A549 (cell line): ENCODE measurements at regions not wholly inside any gene's neighbourhood (a gene's known extent, or its start where the extent isn't known, plus 50 kb on each side); places are given as distances from the start of the nearest gene placed in this dataset.

Source experiments
- ATAC-seq, 2 experiments: fragments of 200-7000 bp in 1 of 2; fragments of >200 bp in 1 of 2; cut with Nextera tagmentation in 1 of 2; cut with Tn5 transposase in 1 of 2; 3 replicates each; pipeline versions ENCODE4 v1.8.0 to v1.9.1; 2018 to 2020; ENCODE audit warnings: mild to moderate bottlenecking in 1 of 2, moderate library complexity in 1 of 2
- CTCF ChIA-PET: fragments of 300-600 bp; sonication (Branson Sonifier 250); formaldehyde crosslinking; extraction: SDS; loops from one replicate; lab custom pipeline; 2021; ENCODE audit warnings: antibody characterized with exemption, inconsistent platforms; lab: Yijun Ruan, JAX
- POLR2A ChIA-PET: fragments of 350-600 bp; formaldehyde crosslinking; extraction: SDS; loops from one replicate; lab custom pipeline; 2021; ENCODE audit warnings: antibody characterized with exemption, inconsistent platforms; lab: Yijun Ruan, JAX
- DNase-seq, 2 experiments: peaks; one replicate each; pipeline versions ENCODE4 v3.0.0 to v3.0.0-alpha.2; 2011 to 2016; ENCODE audit warnings: low read depth in 1 of 2, low spot score in 1 of 2
- FAIRE-seq: peaks from 2 replicates; lab custom pipeline; 2011; peaks lifted over from hg19 to GRCh38; lab: Jason Lieb, UNC
- H3K27ac ChIP-seq, 2 experiments: fragments of >200 bp; sonication (Bioruptor Twin); formaldehyde crosslinking; 3 replicates each; pipeline ENCODE4 v1.5.1; 2016 to 2017
- H3K4me1 ChIP-seq: fragments of >200 bp; sonication (Bioruptor Twin); formaldehyde crosslinking; 3 replicates; pipeline ENCODE4 v1.6.1; 2016
- H3K4me2 ChIP-seq: fragments of >200 bp; sonication (Bioruptor Twin); formaldehyde crosslinking; 3 replicates; pipeline ENCODE4 v1.6.1; 2016
- H3K4me3 ChIP-seq: fragments of >200 bp; sonication (Bioruptor Twin); formaldehyde crosslinking; 3 replicates; pipeline ENCODE4 v1.5.1; 2016
- H3K9me3 ChIP-seq: fragments of >200 bp; sonication (Bioruptor Twin); formaldehyde crosslinking; 3 replicates; pipeline ENCODE4 v1.6.1; 2016
- BHLHE40 ChIP-seq: IDR thresholded peaks from 2 replicates; pipeline ENCODE4 v1.6.1; 2012; ENCODE audit warnings: low read depth, low read length, inconsistent platforms
- CEBPB ChIP-seq, 2 experiments: fragments of >200 bp in 1 of 2; sonication (Bioruptor Twin) in 1 of 2; formaldehyde crosslinking in 1 of 2; IDR thresholded peaks; 2 replicates each; pipeline ENCODE4 v1.6.1; 2012 to 2016
- ESRRA ChIP-seq: fragments of 150-350 bp; IDR thresholded peaks from 2 replicates; pipeline ENCODE4 v1.6.1; 2014; ENCODE audit warnings: mild to moderate bottlenecking, low read length, borderline replicate concordance
- HOXA7 ChIP-seq: fragments of 250-450 bp; sonication (Bioruptor Pico); IDR thresholded peaks from 2 replicates; pipeline ENCODE4 v1.5.0; 2020; ENCODE audit warnings: mild to moderate bottlenecking, moderate library complexity
- HOXB5 ChIP-seq: fragments of 250-450 bp; sonication (Bioruptor Pico); IDR thresholded peaks from 2 replicates; pipeline ENCODE4 v1.5.0; 2020; ENCODE audit warnings: mild to moderate bottlenecking, moderate library complexity
- JUN ChIP-seq, 2 experiments: fragments of >200 bp; sonication (Bioruptor Twin); formaldehyde crosslinking; IDR thresholded peaks; 2 replicates in 1 of 2; 3 replicates in 1 of 2; pipeline ENCODE4 v1.6.1; 2016 to 2017
- MAFK ChIP-seq: fragments of 450-650 bp; IDR thresholded peaks from 2 replicates; pipeline ENCODE4 v1.6.1; 2014; ENCODE audit not compliant: partially characterized antibody
- MAZ ChIP-seq: fragments of 150-350 bp; IDR thresholded peaks from 2 replicates; pipeline ENCODE4 v1.6.1; 2014; ENCODE audit warnings: antibody characterized with exemption, low read depth, low read length, borderline replicate concordance
- NPAS2 ChIP-seq: fragments of 250-450 bp; sonication (Bioruptor Pico); IDR thresholded peaks from 2 replicates; pipeline ENCODE4 v1.8.0; 2022; ENCODE audit warnings: mild to moderate bottlenecking, moderate library complexity, borderline replicate concordance
- NR3C1 ChIP-seq: fragments of >200 bp; sonication (Bioruptor Twin); formaldehyde crosslinking; IDR thresholded peaks from 3 replicates; pipeline ENCODE4 v1.6.1; 2017
- PHF8 ChIP-seq: fragments of 200-600 bp; sonication (generic); IDR thresholded peaks from 2 replicates; pipeline ENCODE4 v1.6.1; 2016; ENCODE audit warnings: low read depth, mild to moderate bottlenecking, antibody characterized with exemption, moderate library complexity, borderline replicate concordance
- RAD21 ChIP-seq, 2 experiments: fragments of >200 bp in 1 of 2; sonication (Bioruptor Twin) in 1 of 2; formaldehyde crosslinking in 1 of 2; IDR thresholded peaks in 1 of 2; conservative IDR thresholded peaks in 1 of 2; 2 replicates in 1 of 2; 3 replicates in 1 of 2; pipeline ENCODE4 v1.6.1; 2012 to 2018; ENCODE audit warnings: inconsistent platforms in 1 of 2
- RFX5 ChIP-seq: fragments of 450-650 bp; IDR thresholded peaks from 2 replicates; pipeline ENCODE4 v1.7.1; 2014; ENCODE audit warnings: antibody characterized with exemption, mild to moderate bottlenecking, moderate library complexity
- RNF2 ChIP-seq: fragments of 200-600 bp; sonication (generic); IDR thresholded peaks from 2 replicates; pipeline ENCODE4 v1.6.1; 2016; ENCODE audit warnings: low read depth, mild to moderate bottlenecking, antibody characterized with exemption, moderate library complexity, borderline replicate concordance
- TP53 ChIP-seq: fragments of 250-450 bp; sonication (Bioruptor Pico); IDR thresholded peaks from 2 replicates; pipeline ENCODE4 v1.5.0; 2021; ENCODE audit warnings: mild to moderate bottlenecking, moderate library complexity
- ZC3H11A ChIP-seq: fragments of 450-650 bp; IDR thresholded peaks from 2 replicates; pipeline ENCODE4 v1.6.1; 2014; ENCODE audit warnings: antibody characterized with exemption, mild to moderate bottlenecking
- ZNF302 ChIP-seq: fragments of 250-450 bp; sonication (Bioruptor Pico); IDR thresholded peaks from 2 replicates; pipeline ENCODE4 v1.9.0; 2021; ENCODE audit warnings: inconsistent platforms, mild to moderate bottlenecking, moderate library complexity
- ZSCAN20 ChIP-seq: fragments of 250-450 bp; sonication (Bioruptor Pico); IDR thresholded peaks from 2 replicates; pipeline ENCODE4 v1.8.0; 2022; ENCODE audit warnings: mild to moderate bottlenecking, moderate library complexity
- WGBS: methylation state at CpG from one replicate; pipeline ENCODE4 v1.1.6; 2017; ENCODE audit errors: missing lambda C conversion rate; 5-methylcytosine and 5-hydroxymethylcytosine counted together
- TF ChIP-seq, protein P1 (sequence below): IDR thresholded peaks from 2 replicates; pipeline ENCODE4 v1.6.1; 2012
- TF ChIP-seq, protein P2 (sequence below): IDR thresholded peaks from 2 replicates; pipeline ENCODE4 v1.6.1; 2012
- TF ChIP-seq, protein P3 (sequence below): fragments of >200 bp; sonication (Bioruptor Twin); formaldehyde crosslinking; IDR thresholded peaks from 2 replicates; pipeline ENCODE4 v1.6.1; 2016
- TF ChIP-seq, protein P4 (sequence below): fragments of 200-600 bp; sonication (generic); IDR thresholded peaks from 2 replicates; pipeline ENCODE4 v1.6.1; 2016; ENCODE audit warnings: antibody characterized with exemption, mild to moderate bottlenecking, moderate library complexity
- TF ChIP-seq, protein P5 (sequence below): fragments of 250-450 bp; sonication (Bioruptor Pico); IDR thresholded peaks from 2 replicates; pipeline ENCODE4 v1.5.0; 2020; ENCODE audit warnings: low read depth, mild to moderate bottlenecking, moderate library complexity

DNA sequence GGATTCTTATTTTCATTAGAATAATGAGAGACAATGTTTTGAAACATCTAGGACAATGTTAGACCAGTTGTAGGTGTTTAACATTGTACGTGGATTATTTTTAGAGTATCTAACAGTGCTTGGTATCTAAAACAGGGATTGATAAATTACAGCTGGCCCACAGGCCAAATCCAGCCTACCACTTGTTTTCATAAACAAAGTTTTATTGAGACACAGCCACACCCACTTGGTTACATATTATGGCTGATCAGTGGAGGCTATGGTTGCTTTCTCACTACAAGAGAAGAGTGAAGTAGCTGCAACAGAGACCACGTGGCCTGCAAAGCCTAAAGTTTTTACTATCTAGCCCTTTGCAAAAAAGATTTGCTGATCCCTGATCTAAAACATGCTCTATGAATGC lies 223.1 kb upstream of the CTNNB1 start (continued):
- TF ChIP-seq CEBPB (IDR thresholded peaks at IDR 0.05) (no peak), JUN (IDR thresholded peaks at IDR 0.05) (no peak), ZNF302 (CRISPR knock-in tag) (no peak), RAD21 (conservative IDR thresholded peaks at IDR 0.05 in 1 of 2, IDR thresholded peaks at IDR 0.05 in 1 of 2) (no peak), PHF8 (no peak), HOXA7 (CRISPR knock-in tag) (no peak)
- TF ChIP-seq, protein P1, sequence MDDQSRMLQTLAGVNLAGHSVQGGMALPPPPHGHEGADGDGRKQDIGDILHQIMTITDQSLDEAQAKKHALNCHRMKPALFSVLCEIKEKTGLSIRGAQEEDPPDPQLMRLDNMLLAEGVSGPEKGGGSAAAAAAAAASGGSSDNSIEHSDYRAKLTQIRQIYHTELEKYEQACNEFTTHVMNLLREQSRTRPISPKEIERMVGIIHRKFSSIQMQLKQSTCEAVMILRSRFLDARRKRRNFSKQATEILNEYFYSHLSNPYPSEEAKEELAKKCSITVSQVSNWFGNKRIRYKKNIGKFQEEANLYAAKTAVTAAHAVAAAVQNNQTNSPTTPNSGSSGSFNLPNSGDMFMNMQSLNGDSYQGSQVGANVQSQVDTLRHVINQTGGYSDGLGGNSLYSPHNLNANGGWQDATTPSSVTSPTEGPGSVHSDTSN: no peak

DNA sequence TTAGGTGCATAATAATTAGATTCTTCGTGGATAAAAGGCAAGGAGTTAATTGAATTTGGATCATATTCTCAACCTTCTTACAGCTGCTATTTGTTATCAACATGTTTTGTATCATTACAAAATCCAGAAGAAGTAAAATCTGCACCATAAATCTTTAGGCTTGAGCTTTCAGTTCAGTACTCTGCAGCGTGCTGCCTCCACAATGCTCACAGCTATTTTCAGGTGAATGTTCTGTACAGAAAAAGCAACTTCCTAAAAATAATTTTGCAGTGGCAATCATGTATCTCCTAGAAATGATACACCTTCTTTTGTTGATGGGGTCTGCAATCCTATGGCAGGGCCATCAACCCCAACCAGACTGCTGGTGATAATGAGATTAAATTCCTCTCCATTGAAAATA lies 220.9 kb upstream of the CTNNB1 start:
- POLR2A ChIA-PET: no interaction called here
- ATAC-seq (no peak), FAIRE-seq (no peak), DNase-seq (no peak)
- H3K4me3 ChIP-seq: no peak overlapping the region
- CTCF ChIA-PET: no interaction called here
- 46% methylated on average over 2 of the region's 2 CpGs for WGBS
- no peaks in the 10 kb centered on the region for H3K4me1 ChIP-seq
- H3K27ac ChIP-seq: no peak overlapping the region
- H3K4me2 ChIP-seq: no peak overlapping the region
- TF ChIP-seq RFX5 (no peak), HOXB5 (CRISPR knock-in tag) (no peak), ZC3H11A (no peak), TP53 (CRISPR knock-in tag) (no peak), ZSCAN20 (CRISPR knock-in tag) (no peak), RNF2 (no peak), NR3C1 (no peak), BHLHE40 (no peak), HOXA7 (CRISPR knock-in tag) (no peak), ESRRA (no peak), MAZ (no peak), MAFK (no peak), NPAS2 (no peak)
- TF ChIP-seq, protein P2, sequence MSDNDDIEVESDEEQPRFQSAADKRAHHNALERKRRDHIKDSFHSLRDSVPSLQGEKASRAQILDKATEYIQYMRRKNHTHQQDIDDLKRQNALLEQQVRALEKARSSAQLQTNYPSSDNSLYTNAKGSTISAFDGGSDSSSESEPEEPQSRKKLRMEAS: no peak
- TF ChIP-seq, protein P3, sequence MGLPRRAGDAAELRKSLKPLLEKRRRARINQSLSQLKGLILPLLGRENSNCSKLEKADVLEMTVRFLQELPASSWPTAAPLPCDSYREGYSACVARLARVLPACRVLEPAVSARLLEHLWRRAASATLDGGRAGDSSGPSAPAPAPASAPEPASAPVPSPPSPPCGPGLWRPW: no peak
- TF ChIP-seq, protein P4, sequence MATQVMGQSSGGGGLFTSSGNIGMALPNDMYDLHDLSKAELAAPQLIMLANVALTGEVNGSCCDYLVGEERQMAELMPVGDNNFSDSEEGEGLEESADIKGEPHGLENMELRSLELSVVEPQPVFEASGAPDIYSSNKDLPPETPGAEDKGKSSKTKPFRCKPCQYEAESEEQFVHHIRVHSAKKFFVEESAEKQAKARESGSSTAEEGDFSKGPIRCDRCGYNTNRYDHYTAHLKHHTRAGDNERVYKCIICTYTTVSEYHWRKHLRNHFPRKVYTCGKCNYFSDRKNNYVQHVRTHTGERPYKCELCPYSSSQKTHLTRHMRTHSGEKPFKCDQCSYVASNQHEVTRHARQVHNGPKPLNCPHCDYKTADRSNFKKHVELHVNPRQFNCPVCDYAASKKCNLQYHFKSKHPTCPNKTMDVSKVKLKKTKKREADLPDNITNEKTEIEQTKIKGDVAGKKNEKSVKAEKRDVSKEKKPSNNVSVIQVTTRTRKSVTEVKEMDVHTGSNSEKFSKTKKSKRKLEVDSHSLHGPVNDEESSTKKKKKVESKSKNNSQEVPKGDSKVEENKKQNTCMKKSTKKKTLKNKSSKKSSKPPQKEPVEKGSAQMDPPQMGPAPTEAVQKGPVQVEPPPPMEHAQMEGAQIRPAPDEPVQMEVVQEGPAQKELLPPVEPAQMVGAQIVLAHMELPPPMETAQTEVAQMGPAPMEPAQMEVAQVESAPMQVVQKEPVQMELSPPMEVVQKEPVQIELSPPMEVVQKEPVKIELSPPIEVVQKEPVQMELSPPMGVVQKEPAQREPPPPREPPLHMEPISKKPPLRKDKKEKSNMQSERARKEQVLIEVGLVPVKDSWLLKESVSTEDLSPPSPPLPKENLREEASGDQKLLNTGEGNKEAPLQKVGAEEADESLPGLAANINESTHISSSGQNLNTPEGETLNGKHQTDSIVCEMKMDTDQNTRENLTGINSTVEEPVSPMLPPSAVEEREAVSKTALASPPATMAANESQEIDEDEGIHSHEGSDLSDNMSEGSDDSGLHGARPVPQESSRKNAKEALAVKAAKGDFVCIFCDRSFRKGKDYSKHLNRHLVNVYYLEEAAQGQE: no peak
- TF ChIP-seq, protein P5, sequence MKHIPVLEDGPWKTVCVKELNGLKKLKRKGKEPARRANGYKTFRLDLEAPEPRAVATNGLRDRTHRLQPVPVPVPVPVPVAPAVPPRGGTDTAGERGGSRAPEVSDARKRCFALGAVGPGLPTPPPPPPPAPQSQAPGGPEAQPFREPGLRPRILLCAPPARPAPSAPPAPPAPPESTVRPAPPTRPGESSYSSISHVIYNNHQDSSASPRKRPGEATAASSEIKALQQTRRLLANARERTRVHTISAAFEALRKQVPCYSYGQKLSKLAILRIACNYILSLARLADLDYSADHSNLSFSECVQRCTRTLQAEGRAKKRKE (CRISPR knock-in tag): no peak
- H3K9me3 ChIP-seq: no peaks in the 10 kb centered on the region
